ENCODE measurements at regions not wholly inside any gene's neighbourhood (a gene's known extent, or its start where the extent isn't known, plus 50 kb on each side); places are given as distances from the start of the nearest gene placed in this dataset.
"Not testable (repeated sequence)": the region's sequence is repeated elsewhere in the genome, so short reads cannot be mapped to it uniquely, and the experiment has no call there.

GRCh38 chr19:28642787-28643683 lies 569.9 kb downstream of the UQCRFS1 start:
- FAIRE-seq (no peak), DNase-seq (ENCODE audit: insufficient read length, low spot score) (no peak)

GRCh38 chr19:28641395-28641794 lies 571.6 kb downstream of the UQCRFS1 start:
- DNase-seq (ENCODE audit: insufficient read length, low spot score) (no peak), FAIRE-seq (no peak)

GRCh38 chr19:28640506-28640905 lies 572.4 kb downstream of the UQCRFS1 start:
- DNase-seq (ENCODE audit: insufficient read length, low spot score) (no peak), FAIRE-seq (no peak)

GRCh38 chr19:28638445-28638844 lies 574.5 kb downstream of the UQCRFS1 start:
- DNase-seq (ENCODE audit: insufficient read length, low spot score) (no peak), FAIRE-seq (no peak)

- DNase-seq (ENCODE audit: insufficient read length, low spot score) = no peak
These were observed 576.2 kb downstream of the UQCRFS1 start for GRCh38 chr19:28636706-28637105.

GRCh38 chr19:28636016-28636629 lies 576.8 kb downstream of the UQCRFS1 start:
- DNase-seq (ENCODE audit: insufficient read length, low spot score) (no peak), FAIRE-seq (no peak)

More at GRCh38 chr19:28636706-28637105, 576.2 kb downstream of the UQCRFS1 start:
- FAIRE-seq = no peak

- FAIRE-seq (no peak), DNase-seq (ENCODE audit: insufficient read length, low spot score) (no peak)
These were observed 578.1 kb downstream of the UQCRFS1 start for GRCh38 chr19:28634837-28635236.

GRCh38 chr19:28634019-28634328 lies 579.0 kb downstream of the UQCRFS1 start:
- no peak for FAIRE-seq
- DNase-seq (ENCODE audit: insufficient read length, low spot score) = no peak

GRCh38 chr19:28633319-28634018 lies 579.5 kb downstream of the UQCRFS1 start:
- no peak for DNase-seq (ENCODE audit: insufficient read length, low spot score)
- FAIRE-seq = no peak

GRCh38 chr19:28632371-28633080 lies 580.4 kb downstream of the UQCRFS1 start:
- FAIRE-seq = no peak
- no peak for DNase-seq (ENCODE audit: insufficient read length, low spot score)

- DNase-seq (ENCODE audit: insufficient read length, low spot score) (no peak), FAIRE-seq (no peak)
These were observed 581.0 kb downstream of the UQCRFS1 start for GRCh38 chr19:28631961-28632360.

- FAIRE-seq = no peak
- no peak for DNase-seq (ENCODE audit: insufficient read length, low spot score)
These were observed 585.3 kb downstream of the UQCRFS1 start for GRCh38 chr19:28627669-28628068.

GRCh38 chr19:28626407-28626806 lies 586.5 kb downstream of the UQCRFS1 start:
- not testable (repeated sequence) for DNase-seq (ENCODE audit: insufficient read length, low spot score); FAIRE-seq

GRCh38 chr19:28619816-28620429 lies 593.0 kb downstream of the UQCRFS1 start:
- FAIRE-seq = no peak
- no peak for DNase-seq (ENCODE audit: insufficient read length, low spot score)

- FAIRE-seq (no peak), DNase-seq (ENCODE audit: insufficient read length, low spot score) (no peak)
These were observed 594.4 kb downstream of the UQCRFS1 start for GRCh38 chr19:28618504-28618903.

GRCh38 chr19:28615966-28616365 lies 597.0 kb downstream of the UQCRFS1 start:
- DNase-seq (ENCODE audit: insufficient read length, low spot score) (no peak), FAIRE-seq (no peak)

GRCh38 chr19:28615546-28615916 lies 597.4 kb downstream of the UQCRFS1 start:
- no peak for FAIRE-seq
- no peak for DNase-seq (ENCODE audit: insufficient read length, low spot score)

- DNase-seq (ENCODE audit: insufficient read length, low spot score) (no peak), FAIRE-seq (no peak)
These were observed 598.1 kb downstream of the UQCRFS1 start for GRCh38 chr19:28614634-28615545.

- DNase-seq (ENCODE audit: insufficient read length, low spot score) = no peak
- no peak for FAIRE-seq
These were observed 600.6 kb downstream of the UQCRFS1 start for GRCh38 chr19:28612275-28612769.

Measured in HTR-8/SVneo (cell line).